OCI-LY7 (cell line): ENCODE measurements at regions not wholly inside any gene's neighbourhood (a gene's known extent, or its start where the extent isn't known, plus 50 kb on each side); places are given as distances from the start of the nearest gene placed in this dataset.

Experiments used
- BruUV-seq: library from RNA; stranded (reverse); fragments of 400-500 nt; replicated peaks from 2 replicates; lab custom pipeline; 2021; lab: Mats Ljungman, UMichigan
- CTCF ChIA-PET: fragments of 300-600 bp; sonication (Branson Sonifier 250); formaldehyde crosslinking; loops from one replicate; lab custom pipeline; 2022; ENCODE audit warnings: antibody characterized with exemption; ENCODE audit not compliant: unreplicated experiment; lab: Charles Lee
- POLR2A ChIA-PET: fragments of 300-600 bp; sonication (Branson Sonifier 250); formaldehyde crosslinking; loops from one replicate; lab custom pipeline; 2022; ENCODE audit warnings: antibody characterized with exemption; lab: Charles Lee
- DNase-seq: peaks from one replicate; pipeline ENCODE4 v3.0.0-alpha.2; 2015; ENCODE audit warnings: low spot score
- H2AFZ ChIP-seq: fragments of 200-600 bp; sonication (generic), shearing (Covaris generic); 2 replicates; pipeline ENCODE4 v1.6.1; 2014; ENCODE audit warnings: mild to moderate bottlenecking, antibody characterized with exemption, low read length, moderate library complexity
- H3K27ac ChIP-seq: fragments of 200-600 bp; sonication (generic); 2 replicates; pipeline ENCODE4 v1.5.1; 2014; ENCODE audit warnings: mixed run types, low read depth, mild to moderate bottlenecking, moderate library complexity, low read length, inconsistent platforms; ENCODE audit not compliant: poor library complexity, severe bottlenecking
- H3K36me3 ChIP-seq: fragments of 200-600 bp; sonication (generic); 2 replicates; pipeline ENCODE4 v1.6.1; 2014; ENCODE audit warnings: mild to moderate bottlenecking, antibody characterized with exemption, low read length, moderate library complexity, mixed read lengths; ENCODE audit not compliant: insufficient read depth
- H3K4me1 ChIP-seq: fragments of 200-600 bp; sonication (generic); 2 replicates; pipeline ENCODE4 v1.5.1; 2014; ENCODE audit warnings: mild to moderate bottlenecking, low read length; ENCODE audit not compliant: insufficient read depth, poor library complexity, severe bottlenecking
- H3K4me2 ChIP-seq: fragments of 200-600 bp; sonication (generic); 2 replicates; pipeline ENCODE4 v1.6.1; 2014; ENCODE audit warnings: mild to moderate bottlenecking, low read length
- H3K4me3 ChIP-seq: fragments of 200-600 bp; sonication (generic); 2 replicates; pipeline ENCODE4 v1.5.1; 2014; ENCODE audit warnings: mild to moderate bottlenecking, low read depth, low read length; ENCODE audit not compliant: poor library complexity, severe bottlenecking
- H3K79me2 ChIP-seq: fragments of 200-600 bp; sonication (generic); 2 replicates; pipeline ENCODE4 v1.6.1; 2016; ENCODE audit warnings: low read depth, mild to moderate bottlenecking, low read length, moderate library complexity, mixed read lengths; ENCODE audit not compliant: insufficient read depth
- H3K9me2 ChIP-seq: fragments of 200-600 bp; sonication (generic); 2 replicates; pipeline ENCODE4 v1.6.1; 2016; ENCODE audit warnings: mild to moderate bottlenecking, low read length, mixed read lengths; ENCODE audit not compliant: insufficient read depth
- H3K9me3 ChIP-seq: fragments of 200-600 bp; sonication (generic); 2 replicates; pipeline ENCODE4 v1.6.1; 2014; ENCODE audit warnings: mild to moderate bottlenecking, mixed run types, low read length, mixed read lengths
- H4K20me1 ChIP-seq: fragments of 200-600 bp; sonication (generic); 2 replicates; pipeline ENCODE4 v1.6.1; 2014; ENCODE audit warnings: mild to moderate bottlenecking, antibody characterized with exemption, low read length, moderate library complexity, mixed read lengths; ENCODE audit not compliant: insufficient read depth
- EZH2phosphoT487 ChIP-seq: fragments of 200-600 bp; sonication (generic); IDR thresholded peaks from 2 replicates; pipeline ENCODE4 v1.6.1; 2018; ENCODE audit warnings: low read depth, borderline replicate concordance, mild to moderate bottlenecking, mixed run types, antibody characterized with exemption, low read length, moderate library complexity, mixed read lengths
- intact Hi-C: fragments of 100-400 bp; cut with micrococcal nuclease; formaldehyde crosslinking; loops from one replicate; pipeline ENCODE4 v1.10.0; 2022; ENCODE audit not compliant: unreplicated experiment
- TF ChIP-seq, protein P1 (sequence below): fragments of 200-600 bp; sonication (generic); conservative IDR thresholded peaks from 2 replicates; pipeline ENCODE4 v1.5.1; 2014; ENCODE audit warnings: mild to moderate bottlenecking, antibody characterized with exemption, low read length, moderate library complexity, mixed read lengths

DNA sequence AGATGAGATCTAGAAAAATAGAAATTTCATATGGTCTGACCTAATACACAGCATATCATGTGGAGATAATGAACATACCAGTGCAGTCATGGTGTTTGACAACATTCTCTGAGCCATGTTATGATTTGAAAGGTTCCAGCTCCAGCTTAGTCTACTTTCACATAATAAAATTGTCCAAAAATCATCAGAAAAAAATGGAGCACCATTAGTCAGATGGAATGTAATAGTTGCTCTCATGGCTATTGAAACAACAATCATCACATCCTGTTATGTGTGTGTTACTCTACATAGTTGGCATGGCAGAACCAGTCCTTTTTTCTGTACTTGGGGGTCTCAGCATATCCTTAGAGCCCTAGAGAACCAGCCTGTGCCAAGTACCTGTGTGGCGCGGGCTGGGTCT is 678.9 kb upstream of the FANCL start:
- H3K4me1 ChIP-seq = no peaks in the 10 kb centered on the region
- no peak for DNase-seq

DNA sequence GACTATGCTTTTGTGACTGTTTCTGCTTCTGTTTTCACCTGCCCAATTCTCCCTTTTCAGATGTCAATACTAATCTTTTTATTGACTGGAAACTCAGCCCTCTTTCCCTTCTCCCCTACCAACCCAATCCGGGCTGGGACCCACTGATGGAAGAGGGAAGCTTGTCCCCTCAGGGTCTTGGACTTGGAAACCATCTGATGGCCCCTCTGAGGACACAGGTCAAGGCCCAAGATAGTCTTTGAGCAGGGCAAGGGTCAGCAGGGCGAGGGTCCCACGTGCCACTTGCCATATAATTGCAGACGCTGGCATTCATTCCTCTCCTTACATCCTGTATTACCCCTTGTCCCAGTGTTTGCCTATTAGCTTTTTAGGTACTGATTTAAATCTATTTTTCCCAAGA is 678.2 kb upstream of the FANCL start:
- no peaks in the 10 kb centered on the region for H3K4me1 ChIP-seq
- no peak overlapping the region for H3K4me3 ChIP-seq
- H4K20me1 ChIP-seq = no peaks in the 10 kb centered on the region
- TF ChIP-seq, protein P1, sequence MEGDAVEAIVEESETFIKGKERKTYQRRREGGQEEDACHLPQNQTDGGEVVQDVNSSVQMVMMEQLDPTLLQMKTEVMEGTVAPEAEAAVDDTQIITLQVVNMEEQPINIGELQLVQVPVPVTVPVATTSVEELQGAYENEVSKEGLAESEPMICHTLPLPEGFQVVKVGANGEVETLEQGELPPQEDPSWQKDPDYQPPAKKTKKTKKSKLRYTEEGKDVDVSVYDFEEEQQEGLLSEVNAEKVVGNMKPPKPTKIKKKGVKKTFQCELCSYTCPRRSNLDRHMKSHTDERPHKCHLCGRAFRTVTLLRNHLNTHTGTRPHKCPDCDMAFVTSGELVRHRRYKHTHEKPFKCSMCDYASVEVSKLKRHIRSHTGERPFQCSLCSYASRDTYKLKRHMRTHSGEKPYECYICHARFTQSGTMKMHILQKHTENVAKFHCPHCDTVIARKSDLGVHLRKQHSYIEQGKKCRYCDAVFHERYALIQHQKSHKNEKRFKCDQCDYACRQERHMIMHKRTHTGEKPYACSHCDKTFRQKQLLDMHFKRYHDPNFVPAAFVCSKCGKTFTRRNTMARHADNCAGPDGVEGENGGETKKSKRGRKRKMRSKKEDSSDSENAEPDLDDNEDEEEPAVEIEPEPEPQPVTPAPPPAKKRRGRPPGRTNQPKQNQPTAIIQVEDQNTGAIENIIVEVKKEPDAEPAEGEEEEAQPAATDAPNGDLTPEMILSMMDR = no peak
- TF ChIP-seq EZH2phosphoT487 = no peak
- ChIA-PET POLR2A (no interaction called here), CTCF (no interaction called here)
- no peaks in the 10 kb centered on the region for H3K36me3 ChIP-seq
- no peaks in the 10 kb centered on the region for H3K9me3 ChIP-seq
- BruUV-seq = no TSS peak
- H3K9me2 ChIP-seq = no peaks in the 10 kb centered on the region
- DNase-seq = no peak
- H3K4me2 ChIP-seq = no peak overlapping the region
- no peak overlapping the region for H3K27ac ChIP-seq
- H2AFZ ChIP-seq = no peak overlapping the region
- H3K79me2 ChIP-seq = no peaks in the 10 kb centered on the region
- intact Hi-C loops = no loop called here

More for the DNA sequence above, 678.9 kb upstream of the FANCL start:
- no peak overlapping the region for H3K4me2 ChIP-seq
- no peak overlapping the region for H3K27ac ChIP-seq
- POLR2A ChIA-PET = no interaction called here
- H3K9me2 ChIP-seq = no peaks in the 10 kb centered on the region
- no peaks in the 10 kb centered on the region for H3K36me3 ChIP-seq
- no peaks in the 10 kb centered on the region for H3K79me2 ChIP-seq
- H2AFZ ChIP-seq = no peak overlapping the region
- H3K9me3 ChIP-seq = no peaks in the 10 kb centered on the region
- TF ChIP-seq, protein P1 = no peak
- no peak for TF ChIP-seq EZH2phosphoT487
- H4K20me1 ChIP-seq = no peaks in the 10 kb centered on the region
- CTCF ChIA-PET = no interaction called here
- intact Hi-C loops = no loop called here
- H3K4me3 ChIP-seq = no peak overlapping the region
- BruUV-seq = no TSS peak

DNA sequence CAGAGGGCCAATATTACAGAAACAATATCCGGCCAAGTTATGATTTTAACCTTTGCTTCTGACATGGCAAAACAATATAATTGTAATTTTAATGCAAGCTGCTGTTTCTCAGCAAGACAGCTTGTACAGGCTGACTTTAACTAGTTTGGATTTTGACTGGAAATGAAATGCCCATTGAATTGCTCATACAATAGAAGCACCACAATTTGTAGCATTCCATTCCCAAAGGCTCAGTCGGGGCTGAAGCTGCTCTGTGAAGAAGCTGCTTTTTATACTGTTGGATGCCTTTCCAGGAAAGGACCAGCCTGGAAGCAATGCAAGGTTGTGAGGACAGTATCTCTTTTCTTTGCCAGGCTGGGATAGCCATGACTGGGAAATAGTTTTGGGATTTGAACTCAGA is 677.0 kb upstream of the FANCL start:
- intact Hi-C loops = no loop called here
- Histone ChIP-seq H4K20me1 (no peaks in the 10 kb centered on the region), H3K9me2 (no peaks in the 10 kb centered on the region), H3K4me1 (no peaks in the 10 kb centered on the region), H3K9me3 (no peaks in the 10 kb centered on the region), H3K4me2 (no peak overlapping the region), H3K4me3 (no peak overlapping the region), H3K36me3 (no peaks in the 10 kb centered on the region), H3K79me2 (no peaks in the 10 kb centered on the region), H3K27ac (no peak overlapping the region), H2AFZ (no peak overlapping the region)
- ChIA-PET CTCF (no interaction called here), POLR2A (no interaction called here)
- TF ChIP-seq EZH2phosphoT487 = no peak
- TF ChIP-seq, protein P1 = no peak
- DNase-seq = no peak
- BruUV-seq = no TSS peak
